ENCODE measurements at regions not wholly inside any gene's neighbourhood (a gene's known extent, or its start where the extent isn't known, plus 50 kb on each side); places are given as distances from the start of the nearest gene placed in this dataset.

DNA sequence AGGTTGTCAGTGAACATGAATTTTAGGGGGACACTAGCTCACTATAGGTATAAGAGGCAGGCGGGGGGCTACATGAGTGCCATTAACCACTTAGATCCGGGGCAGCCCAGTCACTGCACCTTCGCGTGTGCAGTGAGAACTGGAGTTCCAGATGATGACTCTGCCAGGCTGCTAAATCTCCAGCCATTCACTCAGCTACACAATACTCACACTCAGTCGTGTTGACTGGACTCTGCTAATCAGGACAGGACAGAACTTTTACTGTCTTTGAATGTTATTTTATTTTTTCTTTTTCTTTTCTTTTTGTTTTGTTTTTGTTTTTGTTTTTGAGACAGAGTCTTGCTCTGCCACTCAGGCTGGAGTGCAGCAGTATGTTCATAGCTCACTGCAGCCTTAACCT lies 465.6 kb downstream of the AACS start:
- TF ChIP-seq, protein P1, sequence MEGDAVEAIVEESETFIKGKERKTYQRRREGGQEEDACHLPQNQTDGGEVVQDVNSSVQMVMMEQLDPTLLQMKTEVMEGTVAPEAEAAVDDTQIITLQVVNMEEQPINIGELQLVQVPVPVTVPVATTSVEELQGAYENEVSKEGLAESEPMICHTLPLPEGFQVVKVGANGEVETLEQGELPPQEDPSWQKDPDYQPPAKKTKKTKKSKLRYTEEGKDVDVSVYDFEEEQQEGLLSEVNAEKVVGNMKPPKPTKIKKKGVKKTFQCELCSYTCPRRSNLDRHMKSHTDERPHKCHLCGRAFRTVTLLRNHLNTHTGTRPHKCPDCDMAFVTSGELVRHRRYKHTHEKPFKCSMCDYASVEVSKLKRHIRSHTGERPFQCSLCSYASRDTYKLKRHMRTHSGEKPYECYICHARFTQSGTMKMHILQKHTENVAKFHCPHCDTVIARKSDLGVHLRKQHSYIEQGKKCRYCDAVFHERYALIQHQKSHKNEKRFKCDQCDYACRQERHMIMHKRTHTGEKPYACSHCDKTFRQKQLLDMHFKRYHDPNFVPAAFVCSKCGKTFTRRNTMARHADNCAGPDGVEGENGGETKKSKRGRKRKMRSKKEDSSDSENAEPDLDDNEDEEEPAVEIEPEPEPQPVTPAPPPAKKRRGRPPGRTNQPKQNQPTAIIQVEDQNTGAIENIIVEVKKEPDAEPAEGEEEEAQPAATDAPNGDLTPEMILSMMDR (IDR thresholded peaks at IDR 0.05), result no peak
- TF ChIP-seq POLR2A (IDR thresholded peaks at IDR 0.05) (no peak), POLR2AphosphoS5 (IDR thresholded peaks at IDR 0.05) (no peak)

Data from prostate gland (tissue), 2 donors.